ENCODE measurements at regions not wholly inside any gene's neighbourhood (a gene's known extent, or its start where the extent isn't known, plus 50 kb on each side); places are given as distances from the start of the nearest gene placed in this dataset.

DNA sequence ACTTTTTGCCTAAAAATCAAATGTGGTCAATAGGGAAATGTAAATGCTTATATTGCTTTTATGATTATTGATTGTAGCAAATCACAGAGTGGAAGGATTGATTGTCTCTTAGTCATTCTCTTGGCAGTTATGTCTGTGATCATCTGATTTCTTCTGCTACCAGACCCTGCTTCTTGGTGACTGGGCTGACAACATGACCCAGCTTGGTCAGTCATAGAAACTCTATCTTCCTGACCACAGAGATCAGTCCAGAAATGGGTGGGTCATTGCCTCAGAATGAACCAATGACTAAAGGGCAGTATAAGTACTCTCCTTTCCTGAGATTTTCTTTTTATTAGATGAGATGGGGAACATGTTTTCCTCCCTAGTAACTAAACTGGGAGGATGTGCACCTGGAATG is 87.6 kb downstream of the MAIP1 start:
- no peak for TF ChIP-seq POLR2A (IDR thresholded peaks at IDR 0.05)
- TF ChIP-seq, protein P1, sequence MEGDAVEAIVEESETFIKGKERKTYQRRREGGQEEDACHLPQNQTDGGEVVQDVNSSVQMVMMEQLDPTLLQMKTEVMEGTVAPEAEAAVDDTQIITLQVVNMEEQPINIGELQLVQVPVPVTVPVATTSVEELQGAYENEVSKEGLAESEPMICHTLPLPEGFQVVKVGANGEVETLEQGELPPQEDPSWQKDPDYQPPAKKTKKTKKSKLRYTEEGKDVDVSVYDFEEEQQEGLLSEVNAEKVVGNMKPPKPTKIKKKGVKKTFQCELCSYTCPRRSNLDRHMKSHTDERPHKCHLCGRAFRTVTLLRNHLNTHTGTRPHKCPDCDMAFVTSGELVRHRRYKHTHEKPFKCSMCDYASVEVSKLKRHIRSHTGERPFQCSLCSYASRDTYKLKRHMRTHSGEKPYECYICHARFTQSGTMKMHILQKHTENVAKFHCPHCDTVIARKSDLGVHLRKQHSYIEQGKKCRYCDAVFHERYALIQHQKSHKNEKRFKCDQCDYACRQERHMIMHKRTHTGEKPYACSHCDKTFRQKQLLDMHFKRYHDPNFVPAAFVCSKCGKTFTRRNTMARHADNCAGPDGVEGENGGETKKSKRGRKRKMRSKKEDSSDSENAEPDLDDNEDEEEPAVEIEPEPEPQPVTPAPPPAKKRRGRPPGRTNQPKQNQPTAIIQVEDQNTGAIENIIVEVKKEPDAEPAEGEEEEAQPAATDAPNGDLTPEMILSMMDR (IDR thresholded peaks at IDR 0.05): no peak
